ENCODE measurements at regions not wholly inside any gene's neighbourhood (a gene's known extent, or its start where the extent isn't known, plus 50 kb on each side); places are given as distances from the start of the nearest gene placed in this dataset.
"Not testable (repeated sequence)": the region's sequence is repeated elsewhere in the genome, so short reads cannot be mapped to it uniquely, and the experiment has no call there.

- DNase-seq = no peak
Measured at GRCh38 chr5:17690473-17690872, 56.2 kb downstream of the TAF11L14 start.

GRCh38 chr5:17691762-17692161, 57.5 kb downstream of the TAF11L14 start:
- DNase-seq = no peak

- no peak for DNase-seq
Measured at GRCh38 chr5:17694371-17694770, 60.1 kb downstream of the TAF11L14 start.

- no peak for DNase-seq
Measured at GRCh38 chr5:17694914-17695313, 60.7 kb downstream of the TAF11L14 start.

GRCh38 chr5:17696627-17697026, 62.4 kb downstream of the TAF11L14 start:
- no peak for DNase-seq

GRCh38 chr5:17697671-17698070, 63.4 kb downstream of the TAF11L14 start:
- DNase-seq = no peak

- no peak for DNase-seq
Measured at GRCh38 chr5:17709011-17709710, 74.9 kb downstream of the TAF11L14 start.

- no peak for DNase-seq
Measured at GRCh38 chr5:17713301-17713700, 79.0 kb downstream of the TAF11L14 start.

GRCh38 chr5:17714186-17714585, 79.9 kb downstream of the TAF11L14 start:
- no peak for DNase-seq

- no peak for DNase-seq
Measured at GRCh38 chr5:17719592-17719991, 85.3 kb downstream of the TAF11L14 start.

- no peak for DNase-seq
Measured at GRCh38 chr5:17720071-17720470, 85.8 kb downstream of the TAF11L14 start.

- no peak for DNase-seq
Measured at GRCh38 chr5:17723876-17724275, 89.6 kb downstream of the TAF11L14 start.

GRCh38 chr5:17727098-17727497, 92.8 kb downstream of the TAF11L14 start:
- no peak for DNase-seq

- DNase-seq = no peak
Measured at GRCh38 chr5:17730421-17730820, 96.2 kb downstream of the TAF11L14 start.

GRCh38 chr5:17732351-17732923, 98.2 kb downstream of the TAF11L14 start:
- no peak for DNase-seq

GRCh38 chr5:17734011-17734410, 99.8 kb downstream of the TAF11L14 start:
- no peak for DNase-seq

GRCh38 chr5:17735761-17736160, 101.5 kb downstream of the TAF11L14 start:
- no peak for DNase-seq

- DNase-seq = no peak
Measured at GRCh38 chr5:17737092-17737491, 102.8 kb downstream of the TAF11L14 start.

GRCh38 chr5:17738446-17738845, 104.2 kb downstream of the TAF11L14 start:
- DNase-seq = no peak

GRCh38 chr5:17743580-17744435, 109.5 kb downstream of the TAF11L14 start:
- DNase-seq = no peak

GRCh38 chr5:17748201-17748600, 113.9 kb downstream of the TAF11L14 start:
- DNase-seq = no peak

- DNase-seq = no peak
Measured at GRCh38 chr5:17748941-17749340, 114.7 kb downstream of the TAF11L14 start.

- not testable (repeated sequence) for DNase-seq
Measured at GRCh38 chr5:17755406-17755805, 121.1 kb downstream of the TAF11L14 start.

- no peak for DNase-seq
Measured at GRCh38 chr5:17761326-17761725, 127.1 kb downstream of the TAF11L14 start.
